ENCODE measurements at regions not wholly inside any gene's neighbourhood (a gene's known extent, or its start where the extent isn't known, plus 50 kb on each side); places are given as distances from the start of the nearest gene placed in this dataset.
"Not testable (repeated sequence)": the region's sequence is repeated elsewhere in the genome, so short reads cannot be mapped to it uniquely, and the experiment has no call there.

- H3K36me3 ChIP-seq (replicated peaks in 1 of 2; ENCODE audit: control insufficient read depth in 1 of 2, insufficient read depth in 2 of 2, low read length in 2 of 2); H4K20me1 ChIP-seq (ENCODE audit: insufficient read depth, low read length); CTCF ChIA-PET (ENCODE audit: low intra/inter-chr PET ratio, low total read pairs); FAIRE-seq; H2AFZ ChIP-seq (ENCODE audit: low read length); DNase-seq (ENCODE audit: low spot score); H3K4me3 ChIP-seq (replicated peaks in 1 of 3; ENCODE audit: insufficient read depth in 1 of 3, low read depth in 2 of 3, low read length in 3 of 3); H3K27me3 ChIP-seq (ENCODE audit: control insufficient read depth in 1 of 2, insufficient read depth in 2 of 2, low read length in 2 of 2); H3K9ac ChIP-seq (ENCODE audit: insufficient read depth, low read depth, low read length); H3K4me1 ChIP-seq (ENCODE audit: insufficient read depth, low read length); POLR2A ChIA-PET; in situ Hi-C loops (cut with HindIII; ENCODE audit: extremely low pct_ligation_motif_present, low pct_unique_long_range_greater_than_20kb); intact Hi-C loops (cut with micrococcal nuclease; ENCODE audit: unreplicated experiment); ATAC-seq; H3K79me2 ChIP-seq (ENCODE audit: insufficient read depth, low read length); BruUV-seq (replicated peaks); H3K27ac ChIP-seq (ENCODE audit: extremely low read length, insufficient read depth, low read length); H3K4me2 ChIP-seq (ENCODE audit: low read depth, low read length): not testable (repeated sequence)
- peaks cover 10% of the 10 kb centered on the region for H3K9me3 ChIP-seq (ENCODE audit: low read length)
- 100% methylated on average over 2 of the region's 2 CpGs for WGBS (ENCODE audit: low lambda C conversion rate)
Measured at GRCh38 chr7:149574428-149574827, 76.8 kb upstream of the ZNF746 start.

- no peak overlapping the region for H3K27ac ChIP-seq (ENCODE audit: extremely low read length, insufficient read depth, low read length)
- no peak overlapping the region for H3K4me2 ChIP-seq (ENCODE audit: low read depth, low read length)
- no peak for DNase-seq (ENCODE audit: low spot score)
- intact Hi-C loops (cut with micrococcal nuclease; ENCODE audit: unreplicated experiment) (no loop called here), in situ Hi-C loops (cut with HindIII; ENCODE audit: extremely low pct_ligation_motif_present, low pct_unique_long_range_greater_than_20kb) (no loop called here)
- H2AFZ ChIP-seq (ENCODE audit: low read length) = no peak overlapping the region
- ChIA-PET CTCF (ENCODE audit: low intra/inter-chr PET ratio, low total read pairs) (no interaction called here), POLR2A (no interaction called here)
- BruUV-seq (replicated peaks) = no TSS peak
- H3K9ac ChIP-seq (ENCODE audit: insufficient read depth, low read depth, low read length) = no peak overlapping the region
- no peaks in the 10 kb centered on the region for H3K27me3 ChIP-seq (ENCODE audit: control insufficient read depth in 1 of 2, insufficient read depth in 2 of 2, low read length in 2 of 2)
- no peaks in the 10 kb centered on the region for H3K79me2 ChIP-seq (ENCODE audit: insufficient read depth, low read length)
- no peak for ATAC-seq
- no peak overlapping the region for H3K4me3 ChIP-seq (replicated peaks in 1 of 3; ENCODE audit: insufficient read depth in 1 of 3, low read depth in 2 of 3, low read length in 3 of 3)
- H3K36me3 ChIP-seq (replicated peaks in 1 of 2; ENCODE audit: control insufficient read depth in 1 of 2, insufficient read depth in 2 of 2, low read length in 2 of 2) = peaks cover 0 to 5% of the 10 kb centered on the region in 2 experiments; a peak in 1 of 5 replicates
- no peaks in the 10 kb centered on the region for H4K20me1 ChIP-seq (ENCODE audit: insufficient read depth, low read length)
- over 99% methylated on average over 3 of the region's 3 CpGs for WGBS (ENCODE audit: low lambda C conversion rate)
- H3K9me3 ChIP-seq (ENCODE audit: low read length) = peaks cover 1% of the 10 kb centered on the region
- FAIRE-seq = no peak
- no peaks in the 10 kb centered on the region for H3K4me1 ChIP-seq (ENCODE audit: insufficient read depth, low read length)
- no peak for TF ChIP-seq ZFP41 (CRISPR knock-in tag; IDR thresholded peaks at IDR 0.05; ENCODE audit: borderline replicate concordance)
- TF ChIP-seq BATF2 (CRISPR knock-in tag; IDR thresholded peaks at IDR 0.05) = no peak
- TF ChIP-seq RXRB (CRISPR knock-in tag; IDR thresholded peaks at IDR 0.05; ENCODE audit: borderline replicate concordance) = no peak
- no peak for TF ChIP-seq ZNF362 (CRISPR knock-in tag; IDR thresholded peaks at IDR 0.05; ENCODE audit: borderline replicate concordance)
- TF ChIP-seq PBX3 (CRISPR knock-in tag; IDR thresholded peaks at IDR 0.05; ENCODE audit: borderline replicate concordance) = no peak
- no peak for TF ChIP-seq ZNF773 (CRISPR knock-in tag; IDR thresholded peaks at IDR 0.05; ENCODE audit: borderline replicate concordance)
- no peak for TF ChIP-seq HNRNPH1 (optimal IDR thresholded peaks at IDR 0.05; ENCODE audit: low read depth, low read length)
- TF ChIP-seq ZNF598 (CRISPR knock-in tag; IDR thresholded peaks at IDR 0.05; ENCODE audit: borderline replicate concordance) = no peak
- no peak for TF ChIP-seq MYPOP (CRISPR knock-in tag; IDR thresholded peaks at IDR 0.05)
- TF ChIP-seq KDM2A (CRISPR knock-in tag; IDR thresholded peaks at IDR 0.05; ENCODE audit: borderline replicate concordance, low read depth) = no peak
- no peak for TF ChIP-seq NR0B2 (CRISPR knock-in tag; IDR thresholded peaks at IDR 0.05)
- no peak for TF ChIP-seq MXI1 (IDR thresholded peaks at IDR 0.05; ENCODE audit: borderline replicate concordance, low read depth, low read length)
- TF ChIP-seq ISX (CRISPR knock-in tag; conservative IDR thresholded peaks at IDR 0.05) = no peak
- no peak for TF ChIP-seq RBAK (CRISPR knock-in tag; IDR thresholded peaks at IDR 0.05)
- no peak for TF ChIP-seq ZNF101 (CRISPR knock-in tag; IDR thresholded peaks at IDR 0.05; ENCODE audit: borderline replicate concordance, low read depth)
Measured at GRCh38 chr7:149573519-149573918, 75.9 kb upstream of the ZNF746 start.

All from HepG2 (cell line).